ENCODE measurements at regions not wholly inside any gene's neighbourhood (a gene's known extent, or its start where the extent isn't known, plus 50 kb on each side); places are given as distances from the start of the nearest gene placed in this dataset.
"Not testable (repeated sequence)": the region's sequence is repeated elsewhere in the genome, so short reads cannot be mapped to it uniquely, and the experiment has no call there.

- Mint-ChIP-seq H3K27ac (ENCODE audit: unreplicated experiment) (no peak overlapping the region), H3K27me3 (ENCODE audit: unreplicated experiment) (no peaks in the 10 kb centered on the region)
Observed at GRCh38 chr5:159680095-159680494, 236.2 kb upstream of the ADRA1B start.

DNA sequence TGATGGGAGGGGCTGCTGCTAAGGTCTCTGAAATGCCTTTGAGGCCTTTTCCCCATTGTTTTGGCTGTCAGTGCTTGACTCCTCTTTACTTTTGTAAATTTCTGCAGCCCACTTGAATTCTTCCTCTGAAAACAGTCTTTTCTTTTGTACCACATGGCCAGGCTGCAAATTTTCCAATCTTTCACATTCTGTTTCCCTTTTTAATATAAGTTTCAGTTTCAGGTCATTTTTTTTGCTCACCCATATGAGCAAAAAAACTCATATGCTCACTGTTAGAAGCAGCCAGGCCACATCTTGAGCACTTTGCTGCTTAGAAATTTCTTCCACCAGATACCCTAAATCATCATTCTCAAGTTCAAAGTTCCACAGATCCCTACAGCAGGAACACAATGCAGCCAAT is 234.6 kb upstream of the ADRA1B start:
- no peaks in the 10 kb centered on the region for H3K4me1 Mint-ChIP-seq (ENCODE audit: low read depth, unreplicated experiment)
- H3K27ac Mint-ChIP-seq (ENCODE audit: unreplicated experiment), result no peak overlapping the region
- DNase-seq, result no peak
- TF ChIP-seq, protein P1, sequence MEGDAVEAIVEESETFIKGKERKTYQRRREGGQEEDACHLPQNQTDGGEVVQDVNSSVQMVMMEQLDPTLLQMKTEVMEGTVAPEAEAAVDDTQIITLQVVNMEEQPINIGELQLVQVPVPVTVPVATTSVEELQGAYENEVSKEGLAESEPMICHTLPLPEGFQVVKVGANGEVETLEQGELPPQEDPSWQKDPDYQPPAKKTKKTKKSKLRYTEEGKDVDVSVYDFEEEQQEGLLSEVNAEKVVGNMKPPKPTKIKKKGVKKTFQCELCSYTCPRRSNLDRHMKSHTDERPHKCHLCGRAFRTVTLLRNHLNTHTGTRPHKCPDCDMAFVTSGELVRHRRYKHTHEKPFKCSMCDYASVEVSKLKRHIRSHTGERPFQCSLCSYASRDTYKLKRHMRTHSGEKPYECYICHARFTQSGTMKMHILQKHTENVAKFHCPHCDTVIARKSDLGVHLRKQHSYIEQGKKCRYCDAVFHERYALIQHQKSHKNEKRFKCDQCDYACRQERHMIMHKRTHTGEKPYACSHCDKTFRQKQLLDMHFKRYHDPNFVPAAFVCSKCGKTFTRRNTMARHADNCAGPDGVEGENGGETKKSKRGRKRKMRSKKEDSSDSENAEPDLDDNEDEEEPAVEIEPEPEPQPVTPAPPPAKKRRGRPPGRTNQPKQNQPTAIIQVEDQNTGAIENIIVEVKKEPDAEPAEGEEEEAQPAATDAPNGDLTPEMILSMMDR (IDR thresholded peaks at IDR 0.05; ENCODE audit: partially characterized antibody, unreplicated experiment), result no peak
- no peak overlapping the region for H3K4me3 Mint-ChIP-seq (ENCODE audit: unreplicated experiment)
- H3K9me3 Mint-ChIP-seq (ENCODE audit: unreplicated experiment), result peaks cover 5% of the 10 kb centered on the region
- peaks cover 18% of the 10 kb centered on the region for H3K36me3 Mint-ChIP-seq (ENCODE audit: unreplicated experiment)
- no peaks in the 10 kb centered on the region for H3K27me3 Mint-ChIP-seq (ENCODE audit: unreplicated experiment)

More at GRCh38 chr5:159680095-159680494, 236.2 kb upstream of the ADRA1B start:
- Mint-ChIP-seq H3K9me3 (ENCODE audit: unreplicated experiment) (peaks cover 5% of the 10 kb centered on the region), H3K36me3 (ENCODE audit: unreplicated experiment) (peaks cover 18% of the 10 kb centered on the region), H3K4me3 (ENCODE audit: unreplicated experiment) (no peak overlapping the region), H3K4me1 (ENCODE audit: low read depth, unreplicated experiment) (no peaks in the 10 kb centered on the region)
- no peak for DNase-seq
- TF ChIP-seq, protein P1 (IDR thresholded peaks at IDR 0.05; ENCODE audit: partially characterized antibody, unreplicated experiment), result no peak

DNA sequence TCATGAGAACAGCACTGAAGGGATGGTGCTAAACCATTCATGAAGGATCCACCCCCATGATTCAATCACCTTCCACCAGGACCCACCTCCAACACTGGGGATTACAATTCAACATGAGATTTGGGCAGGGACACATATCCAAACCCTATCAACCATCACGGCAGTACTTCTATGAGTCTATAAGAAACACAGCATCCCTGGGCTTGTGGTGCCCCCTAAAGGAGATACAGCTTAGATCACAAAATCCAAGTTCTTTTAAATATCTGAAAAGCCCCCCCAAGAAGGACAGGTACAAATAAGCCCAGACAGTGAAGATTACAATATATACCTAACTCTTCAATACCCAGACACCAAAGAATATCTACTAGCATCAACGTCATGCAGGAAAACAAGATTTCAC is 233.7 kb upstream of the ADRA1B start:
- no peaks in the 10 kb centered on the region for H3K27me3 Mint-ChIP-seq (ENCODE audit: unreplicated experiment)
- TF ChIP-seq, protein P1 (IDR thresholded peaks at IDR 0.05; ENCODE audit: partially characterized antibody, unreplicated experiment), result no peak
- peaks cover 18% of the 10 kb centered on the region for H3K36me3 Mint-ChIP-seq (ENCODE audit: unreplicated experiment)
- DNase-seq, result no peak
- no peak overlapping the region for H3K27ac Mint-ChIP-seq (ENCODE audit: unreplicated experiment)
- peaks cover 5% of the 10 kb centered on the region for H3K9me3 Mint-ChIP-seq (ENCODE audit: unreplicated experiment)
- no peaks in the 10 kb centered on the region for H3K4me1 Mint-ChIP-seq (ENCODE audit: low read depth, unreplicated experiment)
- H3K4me3 Mint-ChIP-seq (ENCODE audit: unreplicated experiment), result no peak overlapping the region

GRCh38 chr5:159687892-159688291 is 228.4 kb upstream of the ADRA1B start:
- H3K36me3 Mint-ChIP-seq (ENCODE audit: unreplicated experiment); DNase-seq; H3K27me3 Mint-ChIP-seq (ENCODE audit: unreplicated experiment); H3K4me1 Mint-ChIP-seq (ENCODE audit: low read depth, unreplicated experiment); H3K27ac Mint-ChIP-seq (ENCODE audit: unreplicated experiment); H3K9me3 Mint-ChIP-seq (ENCODE audit: unreplicated experiment); H3K4me3 Mint-ChIP-seq (ENCODE audit: unreplicated experiment): not testable (repeated sequence)

GRCh38 chr5:159695741-159696294 is 220.5 kb upstream of the ADRA1B start:
- Mint-ChIP-seq H3K4me3 (ENCODE audit: unreplicated experiment) (no peak overlapping the region), H3K27me3 (ENCODE audit: unreplicated experiment) (no peaks in the 10 kb centered on the region), H3K9me3 (ENCODE audit: unreplicated experiment) (no peaks in the 10 kb centered on the region), H3K27ac (ENCODE audit: unreplicated experiment) (no peak overlapping the region), H3K4me1 (ENCODE audit: low read depth, unreplicated experiment) (peaks cover 5% of the 10 kb centered on the region), H3K36me3 (ENCODE audit: unreplicated experiment) (no peaks in the 10 kb centered on the region)
- DNase-seq, result no peak
- TF ChIP-seq, protein P1 (IDR thresholded peaks at IDR 0.05; ENCODE audit: partially characterized antibody, unreplicated experiment), result no peak
